ENCODE measurements at regions not wholly inside any gene's neighbourhood (a gene's known extent, or its start where the extent isn't known, plus 50 kb on each side); places are given as distances from the start of the nearest gene placed in this dataset.

- Histone ChIP-seq H3K56ac (replicated peaks; ENCODE audit: insufficient read length, low read depth, low read length) (no peak overlapping the region), H2BK120ac (replicated peaks; ENCODE audit: low read depth, low read length) (no peak overlapping the region), H2BK20ac (ENCODE audit: low read length) (no peak overlapping the region), H3K79me2 (ENCODE audit: control insufficient read depth in 1 of 2, insufficient read depth in 2 of 2, low read length in 2 of 2) (no peaks in the 10 kb centered on the region), H3K36me3 (ENCODE audit: control insufficient read depth in 2 of 4, insufficient read depth in 4 of 4, low read length in 3 of 4) (no peaks in the 10 kb centered on the region), H3K23ac (ENCODE audit: insufficient read length) (no peak overlapping the region), H3K4me1 (replicated peaks in 1 of 4; ENCODE audit: control insufficient read depth in 3 of 4, insufficient read depth in 4 of 4, low read length in 3 of 4) (no peaks in the 10 kb centered on the region), H3K27ac (ENCODE audit: low read depth, low read length) (no peak overlapping the region), H3K18ac (ENCODE audit: extremely low read depth, low read length) (no peak overlapping the region), H2AK5ac (ENCODE audit: low read depth, low read length) (no peak overlapping the region), H3K23me2 (ENCODE audit: low read depth, low read length) (0 out of 2 replicates have a peak, but pooled peaks cover 1% of the 10 kb centered on the region), H2BK15ac (ENCODE audit: low read length) (no peak overlapping the region), H4K5ac (ENCODE audit: insufficient read length, low read depth, low read length) (no peak overlapping the region), H2AFZ (ENCODE audit: low read length) (no peak overlapping the region), H3K4ac (replicated peaks; ENCODE audit: insufficient read length, low read depth, low read length) (no peak overlapping the region), H3K79me1 (ENCODE audit: low read depth, low read length) (no peaks in the 10 kb centered on the region), H3K14ac (ENCODE audit: insufficient read length) (no peak overlapping the region), H3K9me3 (ENCODE audit: insufficient read depth in 2 of 2, low read depth in 1 of 2, low read length in 1 of 2) (no peaks in the 10 kb centered on the region), H2BK12ac (ENCODE audit: low read depth, low read length) (no peak overlapping the region), H4K8ac (ENCODE audit: extremely low read depth, insufficient read depth, low read length) (no peak overlapping the region), H4K91ac (replicated peaks; ENCODE audit: insufficient read length, low read length) (no peak overlapping the region), H2BK5ac (ENCODE audit: low read depth, low read length) (no peak overlapping the region), H3K4me3 (ENCODE audit: extremely low read depth in 1 of 4, insufficient read depth in 2 of 4, low read depth in 3 of 4, low read length in 4 of 4) (no peak overlapping the region), H3K9ac (replicated peaks in 1 of 4; ENCODE audit: extremely low read depth in 1 of 4, low read depth in 3 of 4, low read length in 3 of 4) (no peak overlapping the region), H3K4me2 (ENCODE audit: insufficient read depth in 1 of 2, low read depth in 2 of 2, low read length in 2 of 2) (no peak overlapping the region), H3K27me3 (replicated peaks in 1 of 4; ENCODE audit: control insufficient read depth in 3 of 4, extremely low read depth in 1 of 4, insufficient read depth in 3 of 4, low read length in 3 of 4) (peaks cover 0 to 4% (median under 1%) of the 10 kb centered on the region in 4 experiments; a peak in 2 of 7 replicates), H4K20me1 (replicated peaks in 1 of 2; ENCODE audit: control insufficient read depth in 1 of 2, insufficient read depth in 2 of 2, low read length in 2 of 2) (no peaks in the 10 kb centered on the region)
- POLR2A ChIA-PET (ENCODE audit: partially characterized antibody), result no interaction called here
- DNase-seq (ENCODE audit: low read depth in 1 of 2, low spot score in 2 of 2), result no peak
- CTCF ChIA-PET (ENCODE audit: partially characterized antibody), result no interaction called here
- no peak for FAIRE-seq
- WGBS, 2 experiments (ENCODE audit: extremely low coverage in 1 of 2, insufficient coverage in 1 of 2, insufficient read length in 1 of 2, insufficient replicate concordance in 2 of 2, low coverage in 1 of 2, low lambda C conversion rate in 2 of 2, missing lambda C conversion rate in 1 of 2), result 90% methylated on average over 3 of the region's 3 CpGs; no CpG with 5 or more reads in 1 of the 2 experiments
- TF ChIP-seq SIN3A (conservative IDR thresholded peaks at IDR 0.05 in 1 of 2, IDR thresholded peaks at IDR 0.05 in 1 of 2; ENCODE audit: low read depth in 1 of 2, low read length in 2 of 2) (no peak), HDAC6 (IDR thresholded peaks at IDR 0.05; ENCODE audit: low read depth, low read length) (no peak), SIX5 (IDR thresholded peaks at IDR 0.05; ENCODE audit: low read depth, low read length) (no peak), ZNF274 (IDR thresholded peaks at IDR 0.05; ENCODE audit: borderline replicate concordance, extremely low read depth, low read length) (no peak), TBP (IDR thresholded peaks at IDR 0.05; ENCODE audit: low read depth, low read length) (no peak), FOSL1 (IDR thresholded peaks at IDR 0.05; ENCODE audit: insufficient read depth, low read depth, low read length) (no peak), ATF2 (IDR thresholded peaks at IDR 0.05; ENCODE audit: low read length) (no peak), NRF1 (IDR thresholded peaks at IDR 0.05; ENCODE audit: low read depth, low read length) (no peak), MAFK (IDR thresholded peaks at IDR 0.05; ENCODE audit: low read depth, low read length) (no peak), BRCA1 (IDR thresholded peaks at IDR 0.05; ENCODE audit: low read depth, low read length) (no peak), CEBPB (IDR thresholded peaks at IDR 0.05; ENCODE audit: low read depth, low read length) (peak; percentile 86), CHD2 (IDR thresholded peaks at IDR 0.05; ENCODE audit: low read length) (no peak), HDAC2 (IDR thresholded peaks at IDR 0.05; ENCODE audit: borderline replicate concordance in 1 of 2, low read depth in 2 of 2, low read length in 2 of 2) (no peak), KDM5A (IDR thresholded peaks at IDR 0.05; ENCODE audit: low read length) (no peak)
Measured at GRCh38 chr15:96064351-96064756, 266.1 kb upstream of the NR2F2 start.

Measured in H1 (cell line).